PFSK-1 (cell line): ENCODE measurements at regions not wholly inside any gene's neighbourhood (a gene's known extent, or its start where the extent isn't known, plus 50 kb on each side); places are given as distances from the start of the nearest gene placed in this dataset.

Experiments
- FOXP2 ChIP-seq: optimal IDR thresholded peaks from 2 replicates; pipeline ENCODE3; 2011; ENCODE audit warnings: borderline replicate concordance, control low read depth, inconsistent platforms; ENCODE audit not compliant: insufficient read depth; ENCODE audit errors: extremely low read length, extremely low read depth
- POLR2AphosphoS5 ChIP-seq: IDR thresholded peaks from 2 replicates; pipeline ENCODE4 v1.6.1; 2012; ENCODE audit warnings: low read depth, mild to moderate bottlenecking, control low read depth, low read length, moderate library complexity
- REST ChIP-seq, 2 experiments: IDR thresholded peaks; 2 replicates each; pipeline versions ENCODE4 v1.6.1 to v1.8.0; 2011 to 2012; ENCODE audit warnings: low read depth in 2 of 2, low read length in 2 of 2, control low read depth in 1 of 2, inconsistent platforms in 1 of 2, mild to moderate bottlenecking in 1 of 2, moderate library complexity in 1 of 2; ENCODE audit not compliant: insufficient read depth in 1 of 2
- SIN3A ChIP-seq: IDR thresholded peaks from 2 replicates; pipeline ENCODE4 v1.6.1; 2012; ENCODE audit warnings: mild to moderate bottlenecking, low read length, moderate library complexity, borderline replicate concordance; ENCODE audit not compliant: insufficient read depth
- TAF1 ChIP-seq: IDR thresholded peaks from 2 replicates; pipeline ENCODE4 v1.6.1; 2012; ENCODE audit warnings: low read length, control low read depth, borderline replicate concordance; ENCODE audit not compliant: insufficient read depth

DNA sequence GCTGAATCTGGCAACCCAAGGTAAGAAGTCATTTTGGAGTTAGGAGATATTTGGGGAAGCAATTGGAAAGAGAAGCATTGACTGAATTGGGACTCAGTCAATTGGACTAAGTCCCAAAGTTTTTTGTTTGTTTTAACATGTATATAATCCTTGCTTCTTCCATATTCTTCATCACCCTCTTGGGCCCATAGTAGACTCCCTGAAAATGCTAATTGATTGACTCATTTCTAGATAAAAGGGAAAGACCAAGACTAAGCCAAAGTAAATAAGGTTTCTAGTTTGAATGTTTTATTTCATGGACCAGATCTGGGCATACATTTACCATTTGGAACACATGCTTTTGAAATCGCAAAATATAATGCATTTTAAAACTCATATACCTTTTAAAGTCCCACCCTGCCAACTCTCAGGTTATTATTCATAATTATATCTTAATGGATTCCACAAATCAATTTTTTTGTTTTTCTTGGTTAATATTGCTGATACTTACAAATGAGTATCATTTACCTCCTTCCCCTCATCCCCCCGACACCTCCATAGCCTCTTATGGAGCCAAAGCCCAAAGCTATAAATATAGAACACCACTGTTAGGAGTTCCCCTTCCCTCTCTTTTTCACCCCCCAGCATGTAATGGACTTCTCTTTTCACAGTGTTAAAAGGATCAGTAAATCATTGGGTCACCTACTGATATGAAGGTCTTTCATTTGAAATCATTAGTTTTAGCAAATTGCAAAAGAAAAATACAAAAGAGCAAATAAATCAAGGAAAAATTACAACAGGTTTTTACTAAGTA lies 674.0 kb upstream of the SOX9 start:
- TF ChIP-seq POLR2AphosphoS5, result no peak
- TF ChIP-seq TAF1, result no peak
- no peak for TF ChIP-seq SIN3A
- no peak for TF ChIP-seq REST (IDR thresholded peaks at IDR 0.05; ENCODE audit: insufficient read depth in 1 of 2, low read depth in 2 of 2, low read length in 2 of 2)
- no peak for TF ChIP-seq FOXP2
